HPDE6-E6E7 (cell line): ENCODE measurements at regions not wholly inside any gene's neighbourhood (a gene's known extent, or its start where the extent isn't known, plus 50 kb on each side); places are given as distances from the start of the nearest gene placed in this dataset.
A peak's percentile ranks its signal among the peaks of the same experiment; 100 is the strongest.

ENCODE experiments used
- DNase-seq: peaks from one replicate; pipeline ENCODE4 v3.0.0; 2011; ENCODE audit warnings: missing footprints; ENCODE audit errors: extremely low spot score

- DNase-seq, result no peak
Measured at GRCh38 chr2:236715491-236715961, 145.9 kb downstream of the ACKR3 start.

- DNase-seq, result no peak
Measured at GRCh38 chr2:236717120-236717519, 147.5 kb downstream of the ACKR3 start.

GRCh38 chr2:236717729-236718128, 148.1 kb downstream of the ACKR3 start:
- DNase-seq, result no peak

GRCh38 chr2:236718207-236718992, 148.8 kb downstream of the ACKR3 start:
- no peak for DNase-seq

- DNase-seq, result no peak
Measured at GRCh38 chr2:236719192-236719635, 149.6 kb downstream of the ACKR3 start.

- DNase-seq, result no peak
Measured at GRCh38 chr2:236720974-236721540, 151.4 kb downstream of the ACKR3 start.

GRCh38 chr2:236724200-236724599, 154.6 kb downstream of the ACKR3 start:
- DNase-seq, result no peak

- DNase-seq, result no peak
Measured at GRCh38 chr2:236726701-236727450, 157.3 kb downstream of the ACKR3 start.

GRCh38 chr2:236728916-236729670, 159.5 kb downstream of the ACKR3 start:
- DNase-seq, result no peak

GRCh38 chr2:236730393-236730792, 160.8 kb downstream of the ACKR3 start:
- DNase-seq, result no peak

GRCh38 chr2:236731767-236732580, 162.3 kb downstream of the ACKR3 start:
- DNase-seq, result peak; percentile 54

- DNase-seq, result no peak
Measured at GRCh38 chr2:236733156-236733555, 163.5 kb downstream of the ACKR3 start.

GRCh38 chr2:236735825-236736238, 166.2 kb downstream of the ACKR3 start:
- DNase-seq, result no peak

GRCh38 chr2:236738030-236738429, 168.4 kb downstream of the ACKR3 start:
- DNase-seq, result no peak

- DNase-seq, result no peak
Measured at GRCh38 chr2:236738896-236739295, 169.3 kb downstream of the ACKR3 start.

GRCh38 chr2:236739663-236740062, 170.0 kb downstream of the ACKR3 start:
- DNase-seq, result no peak

- DNase-seq, result no peak
Measured at GRCh38 chr2:236740506-236740905, 170.9 kb downstream of the ACKR3 start.

- no peak for DNase-seq
Measured at GRCh38 chr2:236743039-236743920, 173.7 kb downstream of the ACKR3 start.

- no peak for DNase-seq
Measured at GRCh38 chr2:236743921-236744280, 174.3 kb downstream of the ACKR3 start.

- DNase-seq, result no peak
Measured at GRCh38 chr2:236744281-236744705, 174.7 kb downstream of the ACKR3 start.
